NCI-H446 (cell line): ENCODE measurements at regions not wholly inside any gene's neighbourhood (a gene's known extent, or its start where the extent isn't known, plus 50 kb on each side); places are given as distances from the start of the nearest gene placed in this dataset.
A peak's percentile ranks its signal among the peaks of the same experiment; 100 is the strongest.

Experiments
- DNase-seq, 2 experiments: peaks; one replicate each; lab custom pipeline; 2025; lab: John Stamatoyannopoulos, UW

DNA sequence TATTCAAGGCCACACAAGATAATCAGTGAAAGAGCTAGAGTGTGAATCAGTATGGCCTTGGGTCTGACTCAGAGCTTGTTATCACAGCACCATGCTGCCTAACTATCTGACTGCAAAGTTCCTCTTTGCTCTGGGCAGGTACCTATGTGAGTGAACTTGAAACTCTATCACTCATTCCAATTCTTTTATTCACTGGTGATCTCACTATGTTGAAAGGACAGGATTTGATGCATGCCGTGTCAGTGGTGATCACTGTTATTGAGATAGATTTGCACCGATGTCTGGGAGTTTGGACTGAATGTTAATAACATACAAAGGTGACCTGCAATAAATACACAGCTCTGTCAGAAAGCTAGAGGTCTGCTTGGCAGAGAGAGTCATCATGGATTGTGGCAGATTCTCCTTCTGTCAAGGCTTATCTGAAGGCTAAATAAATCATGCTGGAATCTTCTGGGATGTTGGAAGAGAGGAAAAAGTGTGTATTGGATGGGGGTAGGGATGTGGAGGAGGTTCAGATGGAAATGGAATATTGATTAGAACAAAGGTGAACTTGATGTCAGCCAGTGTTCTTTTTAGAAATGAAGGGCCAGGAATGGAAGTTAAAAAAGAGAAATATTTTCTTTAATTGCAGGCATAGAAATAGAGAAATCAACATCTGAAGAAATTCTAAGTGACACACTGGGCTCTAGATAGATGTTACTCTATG, 91.8 kb upstream of the TNC start:
- DNase-seq: no peak

DNA sequence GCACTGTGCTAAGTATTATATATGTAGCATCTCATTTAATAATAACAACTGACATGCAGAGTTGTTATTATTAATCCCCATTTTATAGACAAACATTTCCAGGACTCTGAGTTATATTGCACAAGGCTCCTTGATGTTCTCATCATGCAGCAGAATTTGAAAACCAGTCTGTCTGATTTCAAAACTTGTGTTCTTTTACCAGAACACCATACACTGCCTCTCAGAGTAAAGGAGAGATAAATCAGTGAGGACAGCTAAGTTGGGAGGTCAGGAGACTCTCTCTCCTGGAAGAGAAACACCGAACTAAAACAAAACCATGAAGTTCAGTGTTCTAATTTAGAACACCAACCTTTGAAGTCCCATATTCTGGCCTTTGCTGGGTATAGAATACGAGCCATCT, 92.7 kb upstream of the TNC start:
- no peak for DNase-seq

GRCh38 chr9:115211413-115212124, 93.6 kb upstream of the TNC start:
- no peak for DNase-seq

- DNase-seq: no peak
These were observed 94.2 kb upstream of the TNC start for GRCh38 chr9:115212125-115212605.

DNA sequence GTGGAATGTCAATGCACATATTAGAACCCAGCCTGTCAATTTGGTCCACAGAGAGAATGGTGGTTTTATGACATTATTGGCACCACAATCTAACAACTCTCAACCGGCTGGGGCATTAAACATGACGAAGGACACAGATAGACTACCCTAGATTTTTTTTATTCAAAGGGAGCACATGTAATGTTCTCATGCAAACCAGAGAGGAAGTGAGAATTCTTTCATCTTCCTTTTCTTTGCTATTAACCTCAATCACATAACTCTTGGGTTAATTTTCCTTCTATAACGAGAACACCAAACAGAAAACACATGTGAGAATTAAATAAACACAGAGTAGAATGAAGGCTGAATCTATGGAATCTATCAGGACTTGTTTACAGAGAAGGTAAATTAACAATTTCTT, 94.9 kb upstream of the TNC start:
- no peak for DNase-seq

DNA sequence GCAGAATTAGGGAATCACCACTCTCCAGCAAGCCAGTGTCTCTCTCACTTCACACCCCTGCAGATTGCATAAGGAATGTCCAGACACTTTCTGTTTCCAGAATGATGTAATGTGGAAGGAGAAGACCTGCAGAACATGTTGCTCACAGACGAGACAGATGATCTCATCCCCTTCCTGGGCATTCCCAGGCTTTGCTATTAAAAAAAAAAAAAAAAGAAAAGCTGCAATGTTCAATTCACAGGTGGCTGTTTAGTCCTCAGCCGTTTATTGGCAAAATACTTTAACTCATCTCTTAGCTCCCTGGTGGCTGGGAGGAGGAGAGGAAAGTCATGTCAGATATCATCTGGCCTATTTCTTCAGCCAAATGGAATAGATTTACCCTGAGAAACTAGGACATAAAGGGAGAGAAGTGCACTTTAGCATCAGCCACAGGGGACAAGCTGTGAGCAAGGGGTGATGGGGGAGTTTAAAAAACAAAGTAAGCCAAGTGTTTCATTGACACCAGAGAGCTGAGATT, 95.9 kb upstream of the TNC start:
- DNase-seq: peak in 1 of 2 experiments; percentile 21

DNA sequence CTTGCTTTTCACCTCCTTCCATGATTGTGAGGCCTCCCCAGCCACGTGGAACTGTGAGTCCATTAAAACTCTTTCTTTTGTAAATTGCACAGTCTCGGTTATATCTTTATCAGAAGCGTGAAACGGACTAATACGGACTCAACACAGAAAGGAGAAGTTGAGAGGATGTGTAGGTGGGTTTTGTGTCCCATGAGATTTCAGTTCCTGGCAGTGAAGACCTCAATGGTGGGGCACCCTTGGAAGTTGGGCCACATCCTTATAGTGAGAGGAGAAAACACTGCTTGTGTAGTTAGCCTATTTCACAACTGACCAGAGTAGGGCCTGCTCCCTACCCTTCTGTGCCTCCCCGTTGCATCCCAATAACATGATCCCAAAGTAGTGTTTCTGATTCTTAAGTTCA, 98.9 kb upstream of the TNC start:
- DNase-seq: no peak

DNA sequence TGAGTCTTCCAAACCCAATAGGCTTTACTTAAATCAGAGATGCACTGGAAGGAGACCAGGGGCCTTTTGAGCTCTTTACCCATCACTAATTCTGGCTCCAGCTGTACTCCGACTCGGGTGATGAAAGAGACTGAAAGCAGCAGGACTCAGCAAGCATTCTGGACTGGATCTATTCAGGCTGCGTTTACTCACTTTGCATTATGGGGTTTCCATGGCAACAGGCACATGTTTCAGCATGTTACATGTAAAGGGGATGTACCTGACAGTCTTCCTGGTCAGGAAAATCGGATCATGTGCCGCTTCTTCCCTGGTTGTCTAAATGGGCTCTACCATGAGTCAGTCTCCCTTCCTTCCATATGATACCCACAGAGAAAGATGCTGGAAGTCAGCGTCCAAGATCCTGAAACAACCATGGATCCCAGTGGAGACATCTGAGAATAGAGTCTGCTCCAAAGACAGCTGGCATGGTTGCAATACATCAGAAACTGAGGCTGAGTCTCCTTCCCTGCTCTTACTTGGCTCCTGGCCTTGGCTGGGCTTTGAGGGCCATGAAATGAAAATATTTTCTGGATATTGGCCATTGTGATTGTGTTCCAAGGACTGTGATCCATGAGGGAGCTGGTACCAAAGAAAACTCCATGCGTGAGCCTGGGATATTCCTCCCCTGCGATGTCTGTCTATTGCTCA, 102.5 kb upstream of the TNC start:
- DNase-seq: peak; percentile 61 to 77

DNA sequence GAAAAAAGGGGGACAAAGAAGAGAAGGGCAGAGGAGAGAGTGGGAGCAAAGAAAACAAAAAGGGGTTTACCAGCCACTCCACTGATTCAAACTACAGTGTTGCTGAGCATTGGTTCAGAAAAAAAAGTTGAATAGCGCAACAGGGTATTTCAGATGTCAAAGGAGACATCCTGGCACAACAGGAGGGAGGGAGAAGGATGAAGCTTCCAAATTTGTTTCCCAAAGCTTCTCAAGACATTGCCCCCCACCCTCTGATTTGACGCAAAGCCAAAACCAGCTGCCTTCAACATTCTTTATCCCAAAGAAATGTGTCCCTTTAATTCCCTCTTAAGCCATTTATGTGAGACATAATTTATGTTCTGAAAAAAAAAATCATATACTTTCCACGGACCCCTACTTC, 105.5 kb upstream of the TNC start:
- DNase-seq: no peak

GRCh38 chr9:115225459-115226116, 107.6 kb upstream of the TNC start:
- no peak for DNase-seq

- DNase-seq: no peak
These were observed 108.2 kb upstream of the TNC start for GRCh38 chr9:115226152-115226551.

DNA sequence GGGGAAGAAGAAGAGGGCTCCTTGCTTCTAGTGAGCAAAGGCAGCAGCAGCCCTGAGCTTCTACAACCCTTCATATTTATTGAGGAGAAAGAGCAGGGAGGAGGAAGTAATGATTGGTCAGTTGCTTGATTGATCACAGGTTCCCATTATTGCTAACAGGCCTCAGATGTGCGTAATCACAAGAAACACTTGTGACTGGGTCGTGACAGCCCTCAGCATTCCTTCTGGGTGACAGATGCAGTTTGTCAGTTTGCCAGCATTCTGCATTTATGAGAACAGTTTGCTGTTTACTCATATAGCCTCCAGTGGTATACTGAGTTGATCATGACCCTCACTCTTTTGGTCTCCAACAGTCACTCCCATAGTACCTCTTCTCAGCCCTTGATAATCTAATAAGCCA, 111.5 kb upstream of the TNC start:
- no peak for DNase-seq

DNA sequence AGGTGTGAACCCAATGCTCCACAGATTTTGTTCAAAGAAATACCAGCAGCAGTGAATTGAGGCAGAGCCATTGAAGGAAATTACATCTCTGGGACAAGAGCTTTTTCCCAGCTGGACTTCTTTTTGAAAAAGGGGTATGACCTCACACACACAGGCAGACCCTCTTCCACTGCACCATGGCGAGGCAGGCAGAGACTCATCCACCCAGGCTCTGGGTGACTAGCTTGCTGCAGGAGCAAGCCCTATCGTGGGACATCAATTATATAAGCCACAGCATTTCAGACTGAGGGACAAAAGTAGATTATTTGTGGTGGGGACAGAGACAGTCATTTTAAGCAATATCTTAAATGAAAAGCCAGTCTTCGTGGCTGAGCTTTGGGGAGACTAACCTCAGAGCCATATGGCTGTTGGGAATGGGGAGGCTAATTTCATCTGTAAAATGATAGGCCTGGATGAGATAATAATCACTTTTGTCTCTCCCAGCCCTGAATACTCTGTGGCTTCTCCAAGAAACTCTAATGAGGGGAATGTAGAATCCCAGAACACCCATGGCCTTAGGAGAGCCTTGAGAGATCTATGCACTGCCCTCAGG, 113.1 kb upstream of the TNC start:
- DNase-seq: no peak

DNA sequence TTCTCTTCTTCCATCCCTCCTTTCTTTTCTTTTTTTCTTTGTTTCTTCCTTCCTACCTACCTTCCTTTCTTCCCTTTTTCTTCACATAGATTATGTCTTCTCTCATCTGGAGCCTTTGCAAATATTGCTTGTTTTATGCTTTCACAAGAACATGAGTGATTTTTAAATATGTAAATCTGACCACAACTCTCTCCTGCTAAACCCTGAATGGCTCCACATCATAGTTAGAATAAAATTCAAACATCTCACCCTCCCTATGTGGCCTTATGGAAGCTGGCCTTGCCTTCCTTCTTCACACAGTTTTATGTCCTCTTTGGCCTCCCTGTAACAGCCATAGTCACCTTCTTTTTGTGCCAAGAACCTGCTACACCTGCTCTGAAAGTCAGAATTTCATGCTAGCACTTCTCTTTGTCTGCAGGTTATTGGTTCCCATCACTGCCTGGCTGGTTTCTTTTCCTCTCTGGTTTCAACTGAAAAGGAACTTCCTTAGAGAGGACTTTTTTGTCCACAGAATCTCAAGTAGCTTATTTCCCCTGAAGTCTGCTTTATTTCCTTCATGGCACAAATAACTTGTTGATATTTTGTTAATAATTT, 114.3 kb upstream of the TNC start:
- no peak for DNase-seq

- no peak for DNase-seq
These were observed 116.1 kb upstream of the TNC start for GRCh38 chr9:115234094-115234493.

- no peak for DNase-seq
These were observed 117.3 kb upstream of the TNC start for GRCh38 chr9:115235221-115235620.

GRCh38 chr9:115237385-115237998, 119.5 kb upstream of the TNC start:
- peak in 1 of 2 experiments; percentile 22 for DNase-seq

DNA sequence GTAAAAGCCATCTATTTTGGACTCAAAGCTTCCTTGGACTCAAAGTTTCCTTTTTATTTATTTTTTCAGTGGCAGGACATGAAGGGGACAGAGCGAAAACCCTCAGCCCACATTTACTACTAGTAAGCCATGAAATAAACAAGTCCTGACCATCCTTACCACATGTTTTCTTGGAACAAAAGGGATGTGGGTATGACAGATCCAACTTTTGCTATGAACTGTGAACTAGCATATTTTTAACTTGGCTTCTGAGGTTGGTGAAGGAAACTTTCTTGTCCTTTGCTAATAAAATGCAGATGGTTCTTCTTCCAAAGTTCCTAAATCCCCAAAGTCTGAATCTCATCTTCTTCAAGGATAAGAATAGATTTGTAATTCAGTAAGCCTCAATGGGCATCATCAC, 122.7 kb upstream of the TNC start:
- no peak for DNase-seq

DNA sequence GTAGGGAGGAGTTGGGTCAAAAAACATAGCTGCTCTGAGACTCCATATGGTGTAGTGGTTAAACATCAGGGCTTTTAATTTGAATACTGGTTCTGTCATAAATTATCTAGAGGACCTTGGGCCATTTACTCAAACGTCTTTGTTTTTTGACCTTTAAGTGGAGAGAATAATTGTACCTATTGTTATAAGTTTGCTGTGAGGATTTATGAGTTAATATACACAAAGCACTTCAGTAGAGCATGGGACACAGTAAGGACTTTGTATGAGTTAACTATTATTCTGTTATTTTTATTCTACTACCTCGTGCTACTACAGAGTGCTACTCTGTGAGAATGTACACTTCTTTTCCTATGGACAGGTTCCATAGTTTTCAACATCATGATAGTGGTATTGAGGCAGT, 123.7 kb upstream of the TNC start:
- DNase-seq: no peak

DNA sequence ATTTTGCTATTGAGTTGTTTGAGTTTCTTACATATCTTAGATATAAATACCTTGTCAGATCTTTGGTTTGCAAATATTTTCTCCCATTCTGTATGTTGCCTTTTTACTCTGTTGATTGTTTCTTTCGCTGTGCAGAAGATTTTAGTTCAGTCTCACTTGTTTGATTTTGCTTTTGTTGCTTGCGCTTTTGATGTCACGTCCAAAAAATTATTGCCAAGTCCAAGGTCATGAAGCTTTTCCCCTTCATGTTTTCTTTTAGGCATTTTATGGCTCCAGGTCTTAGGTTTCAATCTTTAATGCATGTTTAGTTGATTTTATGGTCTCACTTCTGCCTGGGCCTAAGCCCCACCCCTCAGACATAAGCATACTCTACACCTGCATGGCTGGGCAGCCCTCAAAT, 131.5 kb upstream of the TNC start:
- no peak for DNase-seq

- DNase-seq: no peak
These were observed 132.7 kb upstream of the TNC start for GRCh38 chr9:115250621-115251032.
